MCF 10A (cell line): ENCODE measurements at regions not wholly inside any gene's neighbourhood (a gene's known extent, or its start where the extent isn't known, plus 50 kb on each side); places are given as distances from the start of the nearest gene placed in this dataset.

Experiments used
- BruUV-seq: library from RNA; stranded (reverse); fragments of 400-500 nt; replicated peaks from 2 replicates; lab custom pipeline; 2021; lab: Mats Ljungman, UMichigan
- CTCF ChIA-PET: fragments of 300-600 bp; sonication (Branson Sonifier 250); formaldehyde crosslinking; extraction: SDS; loops from one replicate; lab custom pipeline; 2021; ENCODE audit warnings: antibody characterized with exemption, inconsistent platforms; lab: Yijun Ruan, JAX
- POLR2A ChIA-PET: fragments of 300-600, 350-650 bp; sonication (Branson Sonifier 250); formaldehyde crosslinking; extraction: SDS; loops from one replicate; lab custom pipeline; 2020; ENCODE audit warnings: antibody characterized with exemption, inconsistent platforms; lab: Yijun Ruan, JAX
- DNase-seq: peaks from one replicate; pipeline ENCODE4 v3.0.0-alpha.2; 2018; ENCODE audit not compliant: unreplicated experiment
- H3K27ac Mint-ChIP-seq: one replicate; pipeline ENCODE4 v1.8.0; 2022; ENCODE audit warnings: mild to moderate bottlenecking, low read depth, mixed read lengths; ENCODE audit not compliant: unreplicated experiment
- H3K27me3 Mint-ChIP-seq: one replicate; pipeline ENCODE4 v1.8.0; 2022; ENCODE audit warnings: mixed read lengths; ENCODE audit not compliant: insufficient read depth, unreplicated experiment
- H3K36me3 Mint-ChIP-seq: one replicate; pipeline ENCODE4 v1.8.0; 2022; ENCODE audit warnings: mild to moderate bottlenecking, moderate library complexity, mixed read lengths; ENCODE audit not compliant: insufficient read depth, unreplicated experiment
- H3K4me1 Mint-ChIP-seq: one replicate; pipeline ENCODE4 v1.8.0; 2022; ENCODE audit warnings: mixed read lengths; ENCODE audit not compliant: insufficient read depth, unreplicated experiment
- H3K4me3 Mint-ChIP-seq: one replicate; pipeline ENCODE4 v1.8.0; 2022; ENCODE audit warnings: mild to moderate bottlenecking, moderate library complexity, mixed read lengths; ENCODE audit not compliant: unreplicated experiment
- H3K9me3 Mint-ChIP-seq: one replicate; pipeline ENCODE4 v1.8.0; 2022; ENCODE audit warnings: mixed read lengths; ENCODE audit not compliant: unreplicated experiment
- CTCF ChIP-seq: fragments of 200-600 bp; IDR thresholded peaks from one replicate; pipeline ENCODE4 v1.8.0; 2022; ENCODE audit warnings: antibody characterized with exemption, mild to moderate bottlenecking; ENCODE audit not compliant: unreplicated experiment
- intact Hi-C: fragments of 100-400 bp; cut with micrococcal nuclease; formaldehyde crosslinking; loops from 2 replicates; pipeline ENCODE4 v1.14.1; 2022

DNA sequence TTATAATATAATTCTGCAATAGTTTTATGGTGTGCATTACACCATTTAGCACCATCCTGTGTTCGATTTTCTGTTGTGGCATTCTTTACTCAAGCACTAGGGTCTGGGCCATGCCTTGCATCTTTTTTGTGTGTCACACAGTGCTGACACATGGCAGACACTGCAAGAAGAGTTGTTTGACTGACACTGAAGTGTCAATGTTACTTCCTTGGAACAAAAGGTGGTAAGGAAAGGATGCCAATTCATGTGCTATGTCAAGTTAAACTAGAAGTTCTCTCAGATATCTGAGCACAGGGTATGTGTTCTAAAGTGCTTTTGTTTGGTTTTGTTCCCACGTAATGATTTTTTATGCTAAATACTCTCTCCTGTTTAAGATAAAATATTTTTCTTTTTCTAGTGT is 102.5 kb upstream of the UNC13C start:
- no peak for DNase-seq
- no peak for TF ChIP-seq CTCF
- Mint-ChIP-seq H3K4me3 (no peak overlapping the region), H3K27me3 (peaks cover 25% of the 10 kb centered on the region), H3K36me3 (no peaks in the 10 kb centered on the region), H3K9me3 (peaks cover 7% of the 10 kb centered on the region), H3K4me1 (no peaks in the 10 kb centered on the region), H3K27ac (no peak overlapping the region)
- BruUV-seq: no TSS peak
- POLR2A ChIA-PET: no interaction called here
- CTCF ChIA-PET: no interaction called here
- intact Hi-C loops: no loop called here

DNA sequence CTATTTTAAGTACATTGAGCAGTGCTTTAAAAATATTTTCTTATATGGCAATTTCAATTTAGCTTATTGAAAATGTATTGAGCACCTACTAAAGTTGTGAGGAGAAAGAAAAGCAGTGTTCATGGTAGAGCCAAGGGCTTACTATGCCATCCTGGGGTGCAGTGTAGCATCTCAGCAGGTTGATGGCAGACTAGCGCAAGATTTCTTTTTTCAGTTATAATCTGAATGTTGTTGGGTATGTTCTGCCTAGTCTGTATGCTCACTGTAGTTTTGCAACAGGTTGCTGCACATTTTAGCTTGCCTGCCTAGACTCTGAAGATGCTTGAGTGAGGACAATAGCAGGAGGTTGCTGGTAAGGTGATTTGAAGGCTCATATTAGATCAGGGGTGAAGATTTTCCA is 103.1 kb upstream of the UNC13C start:
- no peak overlapping the region for H3K4me3 Mint-ChIP-seq
- peaks cover 7% of the 10 kb centered on the region for H3K9me3 Mint-ChIP-seq
- TF ChIP-seq CTCF: no peak
- H3K27ac Mint-ChIP-seq: no peak overlapping the region
- H3K4me1 Mint-ChIP-seq: no peaks in the 10 kb centered on the region
- POLR2A ChIA-PET: no interaction called here
- CTCF ChIA-PET: interaction anchor here (0.7 kb wide), 1 partner anchor 1295 kb away, joined by 3 read pairs; no protein-coding TSS in a partner anchor
- peak; percentile 5 for DNase-seq
- H3K36me3 Mint-ChIP-seq: no peaks in the 10 kb centered on the region
- H3K27me3 Mint-ChIP-seq: peaks cover 21% of the 10 kb centered on the region
- no TSS peak for BruUV-seq
- intact Hi-C loops: no loop called here

DNA sequence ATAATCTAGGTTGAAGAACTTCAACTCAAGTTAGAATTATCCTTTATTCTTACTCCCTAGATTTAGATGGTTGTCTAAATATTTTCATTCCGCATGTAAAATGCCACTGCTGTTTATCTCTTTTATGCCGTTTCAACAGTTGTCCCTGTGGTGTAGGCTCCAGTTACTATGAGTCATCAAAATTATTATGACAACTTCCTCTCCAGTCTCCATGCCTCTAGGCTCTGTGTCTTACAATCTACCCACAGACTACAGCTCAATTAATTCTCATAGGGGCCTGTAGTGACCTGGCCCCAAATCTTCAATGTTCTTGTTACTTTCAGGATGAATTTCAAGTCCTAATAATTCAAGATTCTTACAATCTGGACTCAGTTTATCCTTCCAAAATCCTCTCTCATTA is 105.8 kb upstream of the UNC13C start:
- Mint-ChIP-seq H3K9me3 (peaks cover 7% of the 10 kb centered on the region), H3K27me3 (peaks cover 18% of the 10 kb centered on the region), H3K36me3 (no peaks in the 10 kb centered on the region), H3K4me3 (no peak overlapping the region), H3K4me1 (no peaks in the 10 kb centered on the region), H3K27ac (no peak overlapping the region)
- intact Hi-C loops: no loop called here
- CTCF ChIA-PET: no interaction called here
- TF ChIP-seq CTCF: no peak
- DNase-seq: peak; percentile 18
- BruUV-seq: no TSS peak
- POLR2A ChIA-PET: no interaction called here

DNA sequence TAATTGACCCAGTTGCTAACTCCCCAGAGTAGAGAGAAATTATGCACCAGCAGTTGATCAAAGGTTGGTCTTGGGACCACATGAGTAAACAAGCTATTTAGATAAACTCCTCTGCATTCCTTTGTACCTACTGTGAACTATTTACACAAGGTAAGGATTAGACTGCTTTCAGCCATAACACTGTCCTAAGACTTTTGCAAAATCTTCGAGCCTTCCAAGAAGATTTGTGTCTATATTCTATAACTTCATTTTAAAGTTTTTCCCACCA is 108.5 kb upstream of the UNC13C start:
- Mint-ChIP-seq H3K4me3 (no peak overlapping the region), H3K27ac (no peak overlapping the region), H3K36me3 (no peaks in the 10 kb centered on the region), H3K27me3 (peaks cover 42% of the 10 kb centered on the region), H3K4me1 (no peaks in the 10 kb centered on the region), H3K9me3 (peaks cover 7% of the 10 kb centered on the region)
- TF ChIP-seq CTCF: no peak
- no peak for DNase-seq
- ChIA-PET POLR2A (no interaction called here), CTCF (interaction anchor here (0.8 to 1.7 kb wide), 2 partner anchors 30 to 1421 kb away, joined by 3 to 4 read pairs; no protein-coding TSS in a partner anchor)
- BruUV-seq: no TSS peak
- intact Hi-C loops: no loop called here
